Transverse colon (tissue), 4 donors: ENCODE measurements at regions not wholly inside any gene's neighbourhood (a gene's known extent, or its start where the extent isn't known, plus 50 kb on each side); places are given as distances from the start of the nearest gene placed in this dataset.

ENCODE experiments used
- DNase-seq: peaks from one replicate; pipeline ENCODE4 v3.0.0-alpha.2; 2019
- H3K27ac ChIP-seq, 4 donors: fragments of 200-600 bp; sonication (generic); 2 replicates each; pipeline ENCODE4 v1.5.1; 2016 to 2018; ENCODE audit warnings: inconsistent platforms in 4 of 4
- H3K27me3 ChIP-seq: fragments of 200-600 bp; sonication (generic); 2 replicates; pipeline ENCODE4 v1.5.1; 2017; ENCODE audit warnings: inconsistent platforms
- H3K36me3 ChIP-seq, 4 donors: fragments of 200-600 bp; sonication (generic); 2 replicates each; pipeline ENCODE4 v1.5.1; 2017 to 2019; ENCODE audit warnings: inconsistent platforms in 4 of 4
- H3K4me1 ChIP-seq, 4 donors: fragments of 200-600 bp; sonication (generic); 2 replicates each; pipeline ENCODE4 v1.5.1; 2017 to 2020; ENCODE audit warnings: inconsistent platforms in 4 of 4
- H3K4me3 ChIP-seq, 4 donors: fragments of 200-600 bp; sonication (generic); 1 replicate in 1 of 4; 2 replicates in 3 of 4; pipeline versions ENCODE4 v1.5.1 to v1.6.1; 2017 to 2019; ENCODE audit warnings: inconsistent platforms in 4 of 4
- H3K9me3 ChIP-seq, 2 donors: fragments of 200-600 bp; sonication (generic); 2 replicates each; pipeline ENCODE4 v1.5.1; 2017 to 2019; ENCODE audit warnings: inconsistent platforms in 2 of 2
- EP300 ChIP-seq: sonication (generic); formaldehyde crosslinking; IDR thresholded peaks from one replicate; pipeline ENCODE4 v1.6.1; 2017; ENCODE audit warnings: antibody characterized with exemption, low read depth
- POLR2A ChIP-seq: fragments of 450-650 bp; IDR thresholded peaks from one replicate; pipeline ENCODE4 v1.6.1; 2016; ENCODE audit warnings: antibody characterized with exemption, mild to moderate bottlenecking, moderate library complexity
- POLR2AphosphoS5 ChIP-seq, 3 donors: sonication (generic); formaldehyde crosslinking; IDR thresholded peaks; one replicate each; pipeline ENCODE4 v1.6.1; 2016; ENCODE audit warnings: antibody characterized with exemption in 3 of 3
- WGBS, 2 donors: methylation state at CpG; one replicate each; pipeline ENCODE4 v1.1.5; 2018; ENCODE audit warnings: low coverage in 1 of 2; 5-methylcytosine and 5-hydroxymethylcytosine counted together
- in situ Hi-C, 4 donors: fragments of 200-750 bp; cut with MboI; loops; one replicate each; pipeline versions ENCODE4 v1.15.0 to v1.15.1; 2017; ENCODE audit warnings: low sequenced_read_pairs in 3 of 4, low pct_ligation_motif_present in 1 of 4, low pct_unique_long_range_greater_than_20kb in 1 of 4
- intact Hi-C: fragments of 100-400 bp; cut with DNase I; formaldehyde crosslinking; loops from one replicate; pipeline ENCODE4 v1.15.1; 2023; ENCODE audit warnings: low total_unique reads
- TF ChIP-seq, protein P1 (sequence below), 5 experiments: fragments of 200-600 bp in 3 of 5; fragments of 450-650 bp in 2 of 5; sonication (generic) in 3 of 5; IDR thresholded peaks; 1 replicate in 2 of 5; 2 replicates in 3 of 5; pipeline ENCODE4 v1.5.1; 2016 to 2017; ENCODE audit warnings: antibody characterized with exemption in 5 of 5, inconsistent platforms in 3 of 5, mild to moderate bottlenecking in 2 of 5, moderate library complexity in 1 of 5

DNA sequence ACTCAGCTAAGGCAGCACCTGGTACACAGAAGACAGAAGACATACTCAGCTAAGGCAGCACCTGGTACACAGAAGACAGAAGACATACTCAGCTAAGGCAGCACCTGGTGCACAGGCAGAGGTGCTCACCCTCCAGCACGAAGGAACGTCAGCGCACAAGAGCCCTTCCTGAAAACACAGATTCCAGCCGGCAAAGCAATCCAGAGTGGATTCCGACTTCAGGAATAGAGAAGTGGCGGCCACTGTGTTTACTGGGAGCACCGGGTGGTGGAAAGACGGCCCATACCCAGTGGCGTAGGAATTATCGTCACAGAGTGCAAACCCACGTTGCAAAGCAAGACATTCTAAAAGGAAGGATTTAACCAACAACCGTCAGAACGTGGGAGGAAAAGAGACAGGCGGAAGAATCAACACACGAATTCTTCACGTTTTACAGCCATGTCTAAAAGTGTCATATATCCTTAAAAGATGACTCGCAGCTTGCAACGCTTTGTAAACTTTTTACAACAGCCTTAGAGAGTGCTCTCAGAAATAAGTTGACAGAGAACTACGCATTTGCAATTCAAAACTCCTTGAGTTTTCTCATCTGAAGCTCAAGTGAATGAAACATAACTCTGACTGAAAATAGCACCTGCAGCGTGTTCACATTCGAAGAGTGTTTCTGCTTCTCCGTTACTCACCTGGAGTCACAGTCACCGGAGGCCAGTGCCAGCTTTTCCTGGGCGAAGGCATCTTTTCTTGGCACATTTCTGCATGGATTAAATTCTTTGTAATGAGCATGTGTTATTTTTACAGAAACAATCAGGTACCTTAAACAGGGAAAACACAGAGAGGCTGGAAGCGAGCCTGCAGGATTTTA lies 55.8 kb upstream of the GALNT9 start:
- intact Hi-C loops, result no loop called here
- peaks cover 81% of the 10 kb centered on the region for H3K27me3 ChIP-seq
- no peak overlapping the region for H3K4me3 ChIP-seq
- no peaks in the 10 kb centered on the region for H3K36me3 ChIP-seq
- in situ Hi-C loops, result no loop called here
- DNase-seq, result no peak
- no peaks in the 10 kb centered on the region for H3K9me3 ChIP-seq
- no peaks in the 10 kb centered on the region for H3K4me1 ChIP-seq
- no peak overlapping the region for H3K27ac ChIP-seq
- 29 to 52% methylated on average over 23 to 25 of the region's 25 CpGs for WGBS, 2 donors
- TF ChIP-seq POLR2AphosphoS5 (IDR thresholded peaks at IDR 0.05) (no peak), POLR2A (no peak), EP300 (no peak)
- TF ChIP-seq, protein P1, sequence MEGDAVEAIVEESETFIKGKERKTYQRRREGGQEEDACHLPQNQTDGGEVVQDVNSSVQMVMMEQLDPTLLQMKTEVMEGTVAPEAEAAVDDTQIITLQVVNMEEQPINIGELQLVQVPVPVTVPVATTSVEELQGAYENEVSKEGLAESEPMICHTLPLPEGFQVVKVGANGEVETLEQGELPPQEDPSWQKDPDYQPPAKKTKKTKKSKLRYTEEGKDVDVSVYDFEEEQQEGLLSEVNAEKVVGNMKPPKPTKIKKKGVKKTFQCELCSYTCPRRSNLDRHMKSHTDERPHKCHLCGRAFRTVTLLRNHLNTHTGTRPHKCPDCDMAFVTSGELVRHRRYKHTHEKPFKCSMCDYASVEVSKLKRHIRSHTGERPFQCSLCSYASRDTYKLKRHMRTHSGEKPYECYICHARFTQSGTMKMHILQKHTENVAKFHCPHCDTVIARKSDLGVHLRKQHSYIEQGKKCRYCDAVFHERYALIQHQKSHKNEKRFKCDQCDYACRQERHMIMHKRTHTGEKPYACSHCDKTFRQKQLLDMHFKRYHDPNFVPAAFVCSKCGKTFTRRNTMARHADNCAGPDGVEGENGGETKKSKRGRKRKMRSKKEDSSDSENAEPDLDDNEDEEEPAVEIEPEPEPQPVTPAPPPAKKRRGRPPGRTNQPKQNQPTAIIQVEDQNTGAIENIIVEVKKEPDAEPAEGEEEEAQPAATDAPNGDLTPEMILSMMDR (IDR thresholded peaks at IDR 0.05), result no peak

DNA sequence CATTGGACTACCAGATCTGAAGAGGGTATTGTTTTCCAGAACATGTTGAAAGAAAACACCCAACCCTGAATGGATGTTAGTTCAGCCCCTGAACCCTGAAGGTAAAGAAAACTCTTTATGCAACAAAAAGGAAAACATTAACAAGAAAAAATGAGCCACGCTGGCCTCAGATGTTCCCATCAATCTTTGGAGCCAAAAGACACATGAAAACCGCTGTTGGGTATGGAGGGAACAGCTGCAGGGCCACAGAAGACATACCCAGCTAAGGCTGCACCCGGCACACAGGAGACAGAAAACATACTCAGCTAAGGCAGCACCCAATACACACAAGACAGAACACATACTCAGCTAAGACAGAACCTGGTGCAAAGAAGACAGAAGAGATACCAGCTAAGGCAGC lies 51.3 kb upstream of the GALNT9 start:
- Histone ChIP-seq H3K36me3 (no peaks in the 10 kb centered on the region), H3K27me3 (peaks cover 78% of the 10 kb centered on the region), H3K27ac (no peak overlapping the region), H3K9me3 (no peaks in the 10 kb centered on the region), H3K4me3 (no peak overlapping the region), H3K4me1 (no peaks in the 10 kb centered on the region)
- WGBS, 2 donors, result 50 to 60% methylated on average over 1 to 3 of the region's 3 CpGs
- TF ChIP-seq EP300, result no peak
- no peak for TF ChIP-seq POLR2A
- TF ChIP-seq, protein P1 (IDR thresholded peaks at IDR 0.05), result no peak
- no peak for TF ChIP-seq POLR2AphosphoS5 (IDR thresholded peaks at IDR 0.05)
- in situ Hi-C loops, result no loop called here
- intact Hi-C loops, result no loop called here
- no peak for DNase-seq

DNA sequence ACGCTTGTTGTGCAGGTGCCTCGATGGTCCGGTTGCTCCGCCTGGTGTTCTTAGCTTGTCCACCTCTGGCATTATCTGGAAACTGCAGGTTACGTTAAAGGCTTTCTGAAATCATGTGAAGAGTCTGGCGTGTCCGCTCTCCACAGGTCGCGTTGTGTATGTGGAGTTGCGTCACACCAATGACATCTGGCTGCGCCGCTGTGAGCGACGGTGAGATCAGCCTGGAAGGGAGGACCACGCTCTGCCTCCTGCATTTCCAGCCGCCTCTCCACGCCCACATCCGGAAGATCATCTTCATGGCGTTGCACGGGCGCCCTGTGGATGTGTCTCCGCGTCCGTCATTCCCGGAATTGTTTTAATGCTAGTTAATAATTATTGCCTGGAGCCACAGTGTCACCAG lies 50.6 kb upstream of the GALNT9 start:
- TF ChIP-seq POLR2AphosphoS5 (IDR thresholded peaks at IDR 0.05) (no peak), EP300 (no peak)
- TF ChIP-seq, protein P1 (IDR thresholded peaks at IDR 0.05), result no peak
- peaks cover 78% of the 10 kb centered on the region for H3K27me3 ChIP-seq
- in situ Hi-C loops, result no loop called here
- DNase-seq, result no peak
- 73 to 83% methylated on average over 13 to 25 of the region's 25 CpGs for WGBS, 2 donors
- no peaks in the 10 kb centered on the region for H3K4me1 ChIP-seq
- intact Hi-C loops, result loop anchor here (10.0 kb wide), 1 partner anchor 225 kb away; no protein-coding TSS in a partner anchor
- no peaks in the 10 kb centered on the region for H3K9me3 ChIP-seq
- no peak overlapping the region for H3K27ac ChIP-seq
- no peak overlapping the region for H3K4me3 ChIP-seq
- no peaks in the 10 kb centered on the region for H3K36me3 ChIP-seq

DNA sequence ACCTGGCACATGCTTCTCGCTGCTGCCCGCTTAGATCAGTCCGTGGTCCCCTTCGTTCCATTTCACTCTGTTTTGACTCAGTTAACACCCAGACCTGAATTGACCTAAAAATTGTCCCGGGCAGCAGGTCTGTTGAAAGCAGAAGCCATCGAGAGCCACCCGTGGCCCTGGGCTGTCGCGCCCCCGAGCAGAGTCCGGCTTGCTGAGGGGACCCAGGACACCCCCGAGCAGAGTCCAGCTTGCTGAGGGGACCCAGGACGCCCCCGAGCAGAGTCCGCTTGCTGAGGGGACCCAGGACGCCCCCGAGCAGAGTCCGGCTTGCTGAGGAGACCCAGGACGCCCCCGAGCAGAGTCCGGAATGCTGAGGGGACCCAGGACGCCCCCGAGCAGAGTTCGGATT lies 50.2 kb upstream of the GALNT9 start:
- 82 to 93% methylated on average over 5 to 24 of the region's 24 CpGs for WGBS, 2 donors
- TF ChIP-seq POLR2AphosphoS5 (IDR thresholded peaks at IDR 0.05) (no peak), EP300 (no peak), POLR2A (no peak)
- TF ChIP-seq, protein P1 (IDR thresholded peaks at IDR 0.05), result no peak
- Histone ChIP-seq H3K4me3 (no peak overlapping the region), H3K27ac (no peak overlapping the region), H3K36me3 (no peaks in the 10 kb centered on the region), H3K4me1 (no peaks in the 10 kb centered on the region), H3K27me3 (peaks cover 78% of the 10 kb centered on the region), H3K9me3 (no peaks in the 10 kb centered on the region)
- DNase-seq, result no peak
- intact Hi-C loops, result loop anchor here (10.0 kb wide), 1 partner anchor 225 kb away; no protein-coding TSS in a partner anchor
- in situ Hi-C loops, result no loop called here
